Activated CD8-positive, alpha-beta memory T cell treated with anti-CD3 and anti-CD28 coated beads, Interleukin-2, amount 50 U/mL, for 24 hours (primary cell): ENCODE measurements at regions not wholly inside any gene's neighbourhood (a gene's known extent, or its start where the extent isn't known, plus 50 kb on each side); places are given as distances from the start of the nearest gene placed in this dataset.

Experiments used
- DNase-seq: peaks from one replicate; pipeline ENCODE4 v3.0.0-alpha.2; 2020; ENCODE audit errors: extremely low read depth

GRCh38 chr3:135310317-135310716 lies 515.3 kb downstream of the EPHB1 start:
- no peak for DNase-seq

GRCh38 chr3:135311699-135312098 lies 516.6 kb downstream of the EPHB1 start:
- DNase-seq, result no peak

- DNase-seq, result no peak
Observed at GRCh38 chr3:135314237-135314636, 519.2 kb downstream of the EPHB1 start.

GRCh38 chr3:135324301-135324700 lies 529.2 kb downstream of the EPHB1 start:
- no peak for DNase-seq

- no peak for DNase-seq
Observed at GRCh38 chr3:135325096-135325495, 530.0 kb downstream of the EPHB1 start.

GRCh38 chr3:135325726-135326235 lies 530.7 kb downstream of the EPHB1 start:
- DNase-seq, result no peak

- no peak for DNase-seq
Observed at GRCh38 chr3:135326851-135327250, 531.8 kb downstream of the EPHB1 start.

- no peak for DNase-seq
Observed at GRCh38 chr3:135328036-135328435, 533.0 kb downstream of the EPHB1 start.

GRCh38 chr3:135329479-135329878 lies 534.4 kb downstream of the EPHB1 start:
- DNase-seq, result no peak

- DNase-seq, result no peak
Observed at GRCh38 chr3:135337192-135337591, 542.1 kb downstream of the EPHB1 start.

- no peak for DNase-seq
Observed at GRCh38 chr3:135348690-135349089, 553.6 kb downstream of the EPHB1 start.

GRCh38 chr3:135349254-135349948 lies 554.3 kb downstream of the EPHB1 start:
- DNase-seq, result no peak

GRCh38 chr3:135352213-135352612 lies 557.2 kb downstream of the EPHB1 start:
- DNase-seq, result no peak

- DNase-seq, result no peak
Observed at GRCh38 chr3:135362889-135363288, 567.8 kb downstream of the EPHB1 start.

GRCh38 chr3:135364676-135365075 lies 569.6 kb downstream of the EPHB1 start:
- DNase-seq, result no peak

GRCh38 chr3:135366816-135367215 lies 571.8 kb downstream of the EPHB1 start:
- DNase-seq, result no peak

GRCh38 chr3:135368316-135368715 lies 573.3 kb downstream of the EPHB1 start:
- no peak for DNase-seq

- DNase-seq, result no peak
Observed at GRCh38 chr3:135368781-135369180, 573.7 kb downstream of the EPHB1 start.

GRCh38 chr3:135374571-135374970 lies 579.5 kb downstream of the EPHB1 start:
- DNase-seq, result no peak

- DNase-seq, result no peak
Observed at GRCh38 chr3:135382188-135382587, 583.3 kb upstream of the PPP2R3A start.

GRCh38 chr3:135382621-135383020 lies 582.9 kb upstream of the PPP2R3A start:
- DNase-seq, result no peak

GRCh38 chr3:135383301-135383700 lies 582.2 kb upstream of the PPP2R3A start:
- no peak for DNase-seq

GRCh38 chr3:135392151-135392550 lies 573.4 kb upstream of the PPP2R3A start:
- DNase-seq, result no peak

GRCh38 chr3:135393159-135393558 lies 572.4 kb upstream of the PPP2R3A start:
- DNase-seq, result no peak
